ENCODE measurements at regions not wholly inside any gene's neighbourhood (a gene's known extent, or its start where the extent isn't known, plus 50 kb on each side); places are given as distances from the start of the nearest gene placed in this dataset.

- no peak for TF ChIP-seq POLR2A (IDR thresholded peaks at IDR 0.05; ENCODE audit: low read depth, low read length)
- TF ChIP-seq POLR2AphosphoS5 (IDR thresholded peaks at IDR 0.05; ENCODE audit: low read depth, low read length) = no peak
- no peak for TF ChIP-seq SPI1 (IDR thresholded peaks at IDR 0.05; ENCODE audit: low read depth, low read length)
- TF ChIP-seq TAF1 (IDR thresholded peaks at IDR 0.05; ENCODE audit: low read depth, low read length) = no peak
- TF ChIP-seq PAX5 (IDR thresholded peaks at IDR 0.05; ENCODE audit: insufficient read depth, low read length, severe bottlenecking) = no peak
- TF ChIP-seq POU2F2 (IDR thresholded peaks at IDR 0.05; ENCODE audit: low read depth, low read length) = no peak
Measured at GRCh38 chr7:156143158-156143557, 330.9 kb upstream of the SHH start.
